ENCODE measurements at regions not wholly inside any gene's neighbourhood (a gene's known extent, or its start where the extent isn't known, plus 50 kb on each side); places are given as distances from the start of the nearest gene placed in this dataset.
A peak's percentile ranks its signal among the peaks of the same experiment; 100 is the strongest.

- H3K36me3 ChIP-seq (ENCODE audit: insufficient read depth, low read length): no peaks in the 10 kb centered on the region
- H3K4me1 ChIP-seq (ENCODE audit: control insufficient read depth, insufficient read depth, low read length, unreplicated experiment): no peaks in the 10 kb centered on the region
- peak overlapping the region; percentile 21 for H3K27ac ChIP-seq (ENCODE audit: low read depth, low read length)
- H2AFZ ChIP-seq (ENCODE audit: low read length, unreplicated experiment): no peak overlapping the region
- H3K4me3 ChIP-seq (ENCODE audit: low read depth, low read length): no peak overlapping the region
- H3K27me3 ChIP-seq (ENCODE audit: insufficient read depth, low read length): no peaks in the 10 kb centered on the region
- no peaks in the 10 kb centered on the region for H3K79me2 ChIP-seq (ENCODE audit: control insufficient read depth, insufficient read depth, low read length, unreplicated experiment)
Measured at GRCh38 chr3:59469948-59470723, 420.3 kb upstream of the CFAP20DC start.

- Histone ChIP-seq H3K27me3 (ENCODE audit: insufficient read depth, low read length) (no peaks in the 10 kb centered on the region), H3K4me3 (ENCODE audit: low read depth, low read length) (no peak overlapping the region), H3K36me3 (ENCODE audit: insufficient read depth, low read length) (no peaks in the 10 kb centered on the region), H3K27ac (ENCODE audit: low read depth, low read length) (no peak overlapping the region), H3K4me1 (ENCODE audit: control insufficient read depth, insufficient read depth, low read length, unreplicated experiment) (no peaks in the 10 kb centered on the region), H2AFZ (ENCODE audit: low read length, unreplicated experiment) (no peak overlapping the region), H3K79me2 (ENCODE audit: control insufficient read depth, insufficient read depth, low read length, unreplicated experiment) (no peaks in the 10 kb centered on the region)
Measured at GRCh38 chr3:59467476-59467875, 417.7 kb upstream of the CFAP20DC start.

- no peaks in the 10 kb centered on the region for H3K79me2 ChIP-seq (ENCODE audit: control insufficient read depth, insufficient read depth, low read length, unreplicated experiment)
- H3K4me1 ChIP-seq (ENCODE audit: control insufficient read depth, insufficient read depth, low read length, unreplicated experiment): no peaks in the 10 kb centered on the region
Measured at GRCh38 chr3:59464187-59464586, 414.4 kb upstream of the CFAP20DC start.

GRCh38 chr3:59463253-59463652 lies 413.4 kb upstream of the CFAP20DC start:
- Histone ChIP-seq H3K4me3 (ENCODE audit: low read depth, low read length) (no peak overlapping the region), H3K27me3 (ENCODE audit: insufficient read depth, low read length) (no peaks in the 10 kb centered on the region), H3K79me2 (ENCODE audit: control insufficient read depth, insufficient read depth, low read length, unreplicated experiment) (no peaks in the 10 kb centered on the region)

More at GRCh38 chr3:59464187-59464586, 414.4 kb upstream of the CFAP20DC start:
- H3K36me3 ChIP-seq (ENCODE audit: insufficient read depth, low read length): no peaks in the 10 kb centered on the region
- no peak overlapping the region for H3K27ac ChIP-seq (ENCODE audit: low read depth, low read length)
- no peak overlapping the region for H2AFZ ChIP-seq (ENCODE audit: low read length, unreplicated experiment)
- H3K27me3 ChIP-seq (ENCODE audit: insufficient read depth, low read length): no peaks in the 10 kb centered on the region
- no peak overlapping the region for H3K4me3 ChIP-seq (ENCODE audit: low read depth, low read length)

GRCh38 chr3:59460068-59460467 lies 410.2 kb upstream of the CFAP20DC start:
- Histone ChIP-seq H3K27ac (ENCODE audit: low read depth, low read length) (no peak overlapping the region), H3K27me3 (ENCODE audit: insufficient read depth, low read length) (no peaks in the 10 kb centered on the region), H3K36me3 (ENCODE audit: insufficient read depth, low read length) (no peaks in the 10 kb centered on the region), H3K4me1 (ENCODE audit: control insufficient read depth, insufficient read depth, low read length, unreplicated experiment) (no peaks in the 10 kb centered on the region), H3K4me3 (ENCODE audit: low read depth, low read length) (no peak overlapping the region), H3K79me2 (ENCODE audit: control insufficient read depth, insufficient read depth, low read length, unreplicated experiment) (no peaks in the 10 kb centered on the region), H2AFZ (ENCODE audit: low read length, unreplicated experiment) (no peak overlapping the region)

More at GRCh38 chr3:59463253-59463652, 413.4 kb upstream of the CFAP20DC start:
- no peaks in the 10 kb centered on the region for H3K36me3 ChIP-seq (ENCODE audit: insufficient read depth, low read length)
- no peak overlapping the region for H2AFZ ChIP-seq (ENCODE audit: low read length, unreplicated experiment)
- H3K4me1 ChIP-seq (ENCODE audit: control insufficient read depth, insufficient read depth, low read length, unreplicated experiment): no peaks in the 10 kb centered on the region
- no peak overlapping the region for H3K27ac ChIP-seq (ENCODE audit: low read depth, low read length)

GRCh38 chr3:59456852-59457485 lies 407.1 kb upstream of the CFAP20DC start:
- Histone ChIP-seq H3K4me3 (ENCODE audit: low read depth, low read length) (no peak overlapping the region), H3K36me3 (ENCODE audit: insufficient read depth, low read length) (no peaks in the 10 kb centered on the region), H3K4me1 (ENCODE audit: control insufficient read depth, insufficient read depth, low read length, unreplicated experiment) (no peaks in the 10 kb centered on the region), H2AFZ (ENCODE audit: low read length, unreplicated experiment) (no peak overlapping the region), H3K27me3 (ENCODE audit: insufficient read depth, low read length) (no peaks in the 10 kb centered on the region), H3K79me2 (ENCODE audit: control insufficient read depth, insufficient read depth, low read length, unreplicated experiment) (no peaks in the 10 kb centered on the region), H3K27ac (ENCODE audit: low read depth, low read length) (no peak overlapping the region)

GRCh38 chr3:59451800-59452746 lies 402.2 kb upstream of the CFAP20DC start:
- H3K4me3 ChIP-seq (ENCODE audit: low read depth, low read length): no peak overlapping the region
- no peak overlapping the region for H2AFZ ChIP-seq (ENCODE audit: low read length, unreplicated experiment)
- H3K79me2 ChIP-seq (ENCODE audit: control insufficient read depth, insufficient read depth, low read length, unreplicated experiment): no peaks in the 10 kb centered on the region
- no peaks in the 10 kb centered on the region for H3K27me3 ChIP-seq (ENCODE audit: insufficient read depth, low read length)
- H3K4me1 ChIP-seq (ENCODE audit: control insufficient read depth, insufficient read depth, low read length, unreplicated experiment): no peaks in the 10 kb centered on the region
- H3K36me3 ChIP-seq (ENCODE audit: insufficient read depth, low read length): no peaks in the 10 kb centered on the region
- H3K27ac ChIP-seq (ENCODE audit: low read depth, low read length): no peak overlapping the region

- Histone ChIP-seq H3K4me3 (ENCODE audit: low read depth, low read length) (no peak overlapping the region), H2AFZ (ENCODE audit: low read length, unreplicated experiment) (no peak overlapping the region), H3K36me3 (ENCODE audit: insufficient read depth, low read length) (no peaks in the 10 kb centered on the region), H3K27me3 (ENCODE audit: insufficient read depth, low read length) (no peaks in the 10 kb centered on the region), H3K27ac (ENCODE audit: low read depth, low read length) (no peak overlapping the region), H3K79me2 (ENCODE audit: control insufficient read depth, insufficient read depth, low read length, unreplicated experiment) (no peaks in the 10 kb centered on the region), H3K4me1 (ENCODE audit: control insufficient read depth, insufficient read depth, low read length, unreplicated experiment) (no peaks in the 10 kb centered on the region)
Measured at GRCh38 chr3:59450946-59451763, 401.3 kb upstream of the CFAP20DC start.

- Histone ChIP-seq H3K36me3 (ENCODE audit: insufficient read depth, low read length) (no peaks in the 10 kb centered on the region), H3K4me3 (ENCODE audit: low read depth, low read length) (no peak overlapping the region), H2AFZ (ENCODE audit: low read length, unreplicated experiment) (no peak overlapping the region), H3K79me2 (ENCODE audit: control insufficient read depth, insufficient read depth, low read length, unreplicated experiment) (no peaks in the 10 kb centered on the region), H3K27ac (ENCODE audit: low read depth, low read length) (no peak overlapping the region), H3K4me1 (ENCODE audit: control insufficient read depth, insufficient read depth, low read length, unreplicated experiment) (no peaks in the 10 kb centered on the region), H3K27me3 (ENCODE audit: insufficient read depth, low read length) (no peaks in the 10 kb centered on the region)
Measured at GRCh38 chr3:59450437-59450836, 400.6 kb upstream of the CFAP20DC start.
